Colonic mucosa (tissue), 4 donors: ENCODE measurements at regions not wholly inside any gene's neighbourhood (a gene's known extent, or its start where the extent isn't known, plus 50 kb on each side); places are given as distances from the start of the nearest gene placed in this dataset.

ENCODE experiments used
- DNase-seq: peaks from one replicate; pipeline ENCODE4 v3.0.0-alpha.2; 2020
- H3K27ac ChIP-seq: fragments of 200-600 bp; one replicate; pipeline ENCODE4 v1.8.0; 2021
- H3K27me3 ChIP-seq: fragments of 200-600 bp; one replicate; pipeline ENCODE4 v1.8.0; 2021
- H3K36me3 ChIP-seq: fragments of 200-600 bp; one replicate; pipeline ENCODE4 v1.8.0; 2021
- H3K4me1 ChIP-seq: fragments of 200-600 bp; one replicate; pipeline ENCODE4 v1.8.0; 2021; ENCODE audit warnings: mild to moderate bottlenecking
- H3K4me3 ChIP-seq: fragments of 200-600 bp; one replicate; pipeline ENCODE4 v1.8.0; 2021
- H3K9ac ChIP-seq, 2 donors: one replicate each; pipeline ENCODE4 v1.7.0; 2013; ENCODE audit warnings: control low read depth in 2 of 2, low read depth in 2 of 2, low read length in 2 of 2
- H3K9me3 ChIP-seq: fragments of 200-600 bp; one replicate; pipeline ENCODE4 v1.8.0; 2021
- intact Hi-C: fragments of 100-400 bp; cut with DNase I; formaldehyde crosslinking; loops from one replicate; pipeline ENCODE4 v1.14.1; 2022
- TF ChIP-seq, protein P1 (sequence below): fragments of 200-600 bp; IDR thresholded peaks from one replicate; pipeline ENCODE4 v1.8.0; 2022; ENCODE audit warnings: antibody characterized with exemption, mild to moderate bottlenecking
- donor health status: healthy.
- donor health status: DM: no; HTN: no; CAD: no.
- donor health status: DM: no; HTN: no; CAD: no.

DNA sequence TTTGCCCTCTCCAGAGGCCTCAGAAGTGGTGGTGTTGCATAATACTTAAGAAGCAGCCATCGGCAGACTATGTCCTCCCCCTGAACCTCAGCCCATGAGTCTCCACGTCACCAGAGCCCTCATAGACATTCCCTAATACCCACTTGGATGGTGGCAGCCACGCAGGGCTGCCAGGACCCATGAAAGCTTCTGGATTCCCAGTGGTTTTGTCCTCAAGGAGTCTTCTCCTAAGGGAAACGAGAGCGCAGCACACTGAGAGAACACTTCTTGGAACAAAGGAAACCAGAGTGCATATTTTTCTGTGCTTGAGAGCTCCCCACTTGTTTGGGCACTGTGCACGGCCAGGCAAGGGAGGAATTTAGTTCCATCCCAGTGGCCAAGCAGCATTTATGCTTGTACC, 204.1 kb upstream of the DMD start:
- Histone ChIP-seq H3K9me3 (no peaks in the 10 kb centered on the region), H3K4me1 (no peaks in the 10 kb centered on the region), H3K9ac (no peak overlapping the region), H3K27ac (no peak overlapping the region), H3K27me3 (no peaks in the 10 kb centered on the region), H3K36me3 (no peaks in the 10 kb centered on the region), H3K4me3 (no peak overlapping the region)
- TF ChIP-seq, protein P1, sequence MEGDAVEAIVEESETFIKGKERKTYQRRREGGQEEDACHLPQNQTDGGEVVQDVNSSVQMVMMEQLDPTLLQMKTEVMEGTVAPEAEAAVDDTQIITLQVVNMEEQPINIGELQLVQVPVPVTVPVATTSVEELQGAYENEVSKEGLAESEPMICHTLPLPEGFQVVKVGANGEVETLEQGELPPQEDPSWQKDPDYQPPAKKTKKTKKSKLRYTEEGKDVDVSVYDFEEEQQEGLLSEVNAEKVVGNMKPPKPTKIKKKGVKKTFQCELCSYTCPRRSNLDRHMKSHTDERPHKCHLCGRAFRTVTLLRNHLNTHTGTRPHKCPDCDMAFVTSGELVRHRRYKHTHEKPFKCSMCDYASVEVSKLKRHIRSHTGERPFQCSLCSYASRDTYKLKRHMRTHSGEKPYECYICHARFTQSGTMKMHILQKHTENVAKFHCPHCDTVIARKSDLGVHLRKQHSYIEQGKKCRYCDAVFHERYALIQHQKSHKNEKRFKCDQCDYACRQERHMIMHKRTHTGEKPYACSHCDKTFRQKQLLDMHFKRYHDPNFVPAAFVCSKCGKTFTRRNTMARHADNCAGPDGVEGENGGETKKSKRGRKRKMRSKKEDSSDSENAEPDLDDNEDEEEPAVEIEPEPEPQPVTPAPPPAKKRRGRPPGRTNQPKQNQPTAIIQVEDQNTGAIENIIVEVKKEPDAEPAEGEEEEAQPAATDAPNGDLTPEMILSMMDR, result no peak
- no peak for DNase-seq
- intact Hi-C loops, result no loop called here

DNA sequence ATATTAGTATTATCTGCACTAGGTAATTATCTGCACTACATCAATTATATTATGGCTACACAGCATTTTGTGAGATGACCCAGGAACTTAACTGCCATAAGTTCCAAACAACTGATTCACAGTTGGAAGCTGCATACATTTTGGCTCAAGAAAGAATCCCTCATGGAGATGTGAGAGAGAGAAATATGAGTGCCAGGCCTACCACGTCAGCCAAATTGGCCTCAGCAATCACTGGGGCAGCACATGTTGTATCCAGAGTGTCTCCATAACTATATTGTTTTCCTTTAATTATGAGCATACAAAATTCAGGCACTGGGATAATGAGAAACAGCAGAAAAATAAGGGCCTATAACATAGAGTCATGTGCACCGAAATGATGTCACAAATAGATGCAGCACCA, 174.2 kb upstream of the DMD start:
- TF ChIP-seq, protein P1, result no peak
- Histone ChIP-seq H3K27ac (no peak overlapping the region), H3K27me3 (no peaks in the 10 kb centered on the region), H3K36me3 (no peaks in the 10 kb centered on the region), H3K4me1 (no peaks in the 10 kb centered on the region), H3K4me3 (no peak overlapping the region), H3K9ac (no peak overlapping the region), H3K9me3 (no peaks in the 10 kb centered on the region)
- DNase-seq, result no peak
- intact Hi-C loops, result no loop called here

DNA sequence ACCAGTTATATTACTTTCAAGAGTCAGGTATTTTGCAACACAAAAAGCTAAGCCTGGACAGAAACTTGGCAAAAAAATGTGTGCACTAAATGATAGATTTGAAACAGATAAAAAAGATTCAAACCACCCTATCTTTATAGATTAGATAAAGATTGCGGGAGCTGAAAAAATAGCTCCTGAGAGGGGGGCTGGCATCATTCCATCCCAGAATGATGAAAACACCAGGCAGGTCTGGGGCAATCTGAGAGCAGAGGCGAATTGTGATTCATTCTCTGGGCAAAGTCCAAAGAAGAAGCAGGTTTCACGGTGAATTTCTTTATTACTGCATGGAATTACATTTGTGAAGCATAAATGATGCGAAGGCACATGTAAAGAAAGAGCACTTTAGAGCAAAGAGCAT, 168.5 kb upstream of the DMD start:
- H3K27ac ChIP-seq, result no peak overlapping the region
- no peaks in the 10 kb centered on the region for H3K4me1 ChIP-seq
- H3K27me3 ChIP-seq, result no peaks in the 10 kb centered on the region
- no peaks in the 10 kb centered on the region for H3K9me3 ChIP-seq
- DNase-seq, result no peak
- TF ChIP-seq, protein P1, result no peak
- H3K9ac ChIP-seq, result no peak overlapping the region
- H3K36me3 ChIP-seq, result no peaks in the 10 kb centered on the region
- H3K4me3 ChIP-seq, result no peak overlapping the region
- intact Hi-C loops, result no loop called here

DNA sequence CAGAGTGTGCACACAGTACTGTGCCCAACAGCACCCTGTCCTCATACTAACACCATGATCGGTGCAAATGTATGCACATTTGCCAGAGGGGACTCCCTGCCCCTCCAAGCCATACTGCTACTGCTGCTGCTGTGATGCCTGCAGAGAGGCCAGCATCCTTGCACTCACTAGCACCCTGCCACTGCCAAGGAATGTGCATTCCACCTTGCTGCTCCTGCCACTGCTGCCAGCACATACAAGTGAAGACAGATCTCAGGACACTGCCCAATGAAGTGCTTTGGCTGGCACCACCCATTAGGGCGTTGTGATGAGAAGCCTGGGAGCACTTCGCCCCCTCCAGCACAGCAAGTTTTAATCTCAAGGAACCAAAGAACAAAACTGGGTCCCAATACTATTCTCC, 146.3 kb upstream of the DMD start:
- Histone ChIP-seq H3K36me3 (no peaks in the 10 kb centered on the region), H3K27ac (no peak overlapping the region), H3K4me3 (no peak overlapping the region), H3K27me3 (no peaks in the 10 kb centered on the region), H3K9me3 (no peaks in the 10 kb centered on the region), H3K9ac (no peak overlapping the region), H3K4me1 (no peaks in the 10 kb centered on the region)
- intact Hi-C loops, result no loop called here
- TF ChIP-seq, protein P1, result no peak
- no peak for DNase-seq

DNA sequence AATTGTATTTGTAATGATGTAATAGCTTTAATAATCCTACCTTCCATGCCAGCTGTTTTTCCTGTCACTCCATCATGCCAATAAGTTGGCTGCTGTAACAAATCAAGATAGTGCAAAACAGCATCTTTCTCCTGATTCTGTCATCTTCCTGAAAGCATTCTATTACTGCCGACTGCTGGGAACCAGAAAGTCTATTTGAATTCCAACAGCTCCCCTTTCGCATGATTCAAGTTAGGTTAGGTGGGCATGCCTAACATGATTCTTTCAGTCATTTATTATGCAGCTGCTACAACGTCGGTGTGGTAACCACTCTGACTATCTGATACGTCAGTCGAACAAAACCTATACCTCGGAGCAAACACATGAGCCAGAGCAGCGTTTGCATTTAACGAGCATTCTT, 127.9 kb upstream of the DMD start:
- no peak overlapping the region for H3K9ac ChIP-seq
- intact Hi-C loops, result no loop called here
- H3K27me3 ChIP-seq, result no peaks in the 10 kb centered on the region
- H3K9me3 ChIP-seq, result no peaks in the 10 kb centered on the region
- no peak overlapping the region for H3K27ac ChIP-seq
- no peaks in the 10 kb centered on the region for H3K36me3 ChIP-seq
- TF ChIP-seq, protein P1, result no peak
- no peak for DNase-seq
- no peaks in the 10 kb centered on the region for H3K4me1 ChIP-seq
- H3K4me3 ChIP-seq, result no peak overlapping the region

DNA sequence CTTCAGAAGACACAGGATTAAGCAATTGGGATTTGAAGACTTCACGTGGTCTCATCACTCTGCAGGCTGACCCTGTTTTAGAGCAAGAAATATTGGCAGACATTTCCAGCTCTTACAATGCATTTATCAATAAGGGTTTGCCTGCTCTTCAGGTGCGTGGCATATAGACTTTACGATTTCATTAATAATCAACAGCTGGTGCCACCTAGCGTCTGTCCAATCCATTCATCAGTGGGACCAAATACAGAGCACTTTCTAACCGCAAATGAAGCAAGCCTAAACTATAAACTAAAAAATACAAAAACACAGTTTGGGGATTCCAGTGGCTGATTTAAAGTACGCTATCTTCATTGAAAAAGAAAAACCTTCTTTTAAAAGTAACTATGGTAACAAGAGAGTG, 125.4 kb upstream of the DMD start:
- Histone ChIP-seq H3K36me3 (no peaks in the 10 kb centered on the region), H3K4me3 (no peak overlapping the region), H3K27ac (no peak overlapping the region), H3K9me3 (no peaks in the 10 kb centered on the region), H3K4me1 (no peaks in the 10 kb centered on the region), H3K9ac (no peak overlapping the region), H3K27me3 (no peaks in the 10 kb centered on the region)
- TF ChIP-seq, protein P1, result no peak
- DNase-seq, result no peak
- intact Hi-C loops, result no loop called here
